ENCODE measurements at regions not wholly inside any gene's neighbourhood (a gene's known extent, or its start where the extent isn't known, plus 50 kb on each side); places are given as distances from the start of the nearest gene placed in this dataset.
A peak's percentile ranks its signal among the peaks of the same experiment; 100 is the strongest.

GRCh38 chr12:116483959-116484750 lies 75.0 kb upstream of the MAP1LC3B2 start:
- no peak for DNase-seq

DNA sequence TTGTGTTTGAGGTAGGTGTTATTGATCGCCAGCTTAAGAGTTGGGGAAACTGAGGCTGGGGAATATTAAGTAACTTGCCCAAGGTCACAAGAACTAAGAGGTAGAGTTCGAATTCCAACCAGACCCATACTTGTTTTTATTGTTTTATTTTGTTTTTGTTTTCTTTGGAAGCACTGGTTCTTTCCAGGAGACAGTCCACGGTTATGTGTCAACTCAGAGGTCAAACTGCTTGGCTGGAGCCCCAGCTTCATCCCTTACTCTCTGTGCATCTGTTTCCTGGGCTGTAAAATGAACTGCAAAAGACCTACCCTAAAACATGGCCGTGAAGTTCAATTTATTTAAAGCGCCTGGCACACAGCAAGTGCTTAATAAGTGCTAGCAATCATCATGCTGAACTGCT lies 74.4 kb upstream of the MAP1LC3B2 start:
- no peak for DNase-seq

DNA sequence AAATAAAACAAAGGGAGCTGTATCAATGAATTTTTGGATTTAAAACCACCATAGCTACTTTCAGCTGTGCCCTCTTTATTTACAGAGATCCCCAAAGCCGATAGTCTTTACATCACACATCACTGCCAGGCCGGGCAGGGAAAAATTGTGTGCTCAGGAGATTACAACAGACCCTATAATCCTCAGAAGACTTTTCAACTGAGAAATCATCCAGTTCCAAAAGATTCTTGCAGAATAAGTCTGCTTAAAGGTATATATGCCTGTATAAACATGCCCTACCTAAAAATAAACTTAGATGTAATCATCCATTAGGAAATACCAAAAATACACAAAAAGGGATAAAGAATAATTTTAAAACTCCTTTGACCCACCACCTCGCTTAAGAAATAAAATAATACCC lies 70.1 kb upstream of the MAP1LC3B2 start:
- DNase-seq = no peak

- no peak for DNase-seq
Observed at GRCh38 chr12:116490471-116490870, 68.7 kb upstream of the MAP1LC3B2 start.

- DNase-seq = no peak
Observed at GRCh38 chr12:116492703-116493324, 66.4 kb upstream of the MAP1LC3B2 start.

DNA sequence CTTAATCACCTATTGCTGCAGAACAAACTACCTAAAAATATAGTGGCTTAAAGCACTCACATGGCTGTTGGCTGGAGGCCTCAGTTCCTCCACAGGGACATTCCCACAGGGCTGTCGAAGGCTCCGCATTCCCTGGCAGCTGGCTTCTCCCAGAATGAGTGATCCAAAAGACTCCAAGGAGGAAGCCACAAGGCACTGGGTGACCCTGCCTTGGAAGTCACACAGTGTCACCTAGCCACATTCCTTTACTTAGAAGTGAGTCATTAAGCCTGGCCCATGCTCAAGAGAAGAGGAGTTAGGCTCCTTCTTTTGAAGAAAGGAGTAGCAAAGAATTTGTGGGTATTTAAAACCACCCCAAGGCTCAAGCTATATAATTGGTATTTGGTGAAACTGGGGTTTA lies 63.9 kb upstream of the MAP1LC3B2 start:
- DNase-seq = no peak

DNA sequence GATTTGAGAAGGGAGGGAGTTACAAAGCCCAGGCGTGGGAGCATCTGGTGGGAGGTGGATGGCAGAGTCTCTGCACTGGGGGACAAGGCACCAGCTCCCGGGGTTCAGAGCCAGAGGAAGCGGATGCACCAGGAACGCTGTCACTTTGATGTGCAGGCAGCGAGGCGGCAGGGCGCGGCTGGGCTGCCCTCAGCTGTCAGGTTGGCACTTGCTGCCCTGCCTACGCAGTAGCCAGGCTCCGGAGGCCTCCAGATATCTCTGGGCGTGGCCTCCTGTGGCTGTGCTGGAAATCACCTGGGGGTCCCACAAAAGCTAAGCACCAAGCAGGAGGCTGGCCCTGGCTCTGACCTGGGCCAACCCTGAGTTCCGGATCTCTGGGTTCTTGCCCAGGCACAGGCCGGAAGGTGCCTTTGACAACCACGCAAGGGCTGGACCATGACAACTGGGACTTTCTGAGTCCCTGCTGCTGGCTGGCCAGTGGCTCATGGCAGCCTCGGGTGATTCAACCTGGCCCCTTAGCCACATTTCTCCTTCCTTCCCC lies 62.1 kb upstream of the MAP1LC3B2 start:
- DNase-seq = no peak

DNA sequence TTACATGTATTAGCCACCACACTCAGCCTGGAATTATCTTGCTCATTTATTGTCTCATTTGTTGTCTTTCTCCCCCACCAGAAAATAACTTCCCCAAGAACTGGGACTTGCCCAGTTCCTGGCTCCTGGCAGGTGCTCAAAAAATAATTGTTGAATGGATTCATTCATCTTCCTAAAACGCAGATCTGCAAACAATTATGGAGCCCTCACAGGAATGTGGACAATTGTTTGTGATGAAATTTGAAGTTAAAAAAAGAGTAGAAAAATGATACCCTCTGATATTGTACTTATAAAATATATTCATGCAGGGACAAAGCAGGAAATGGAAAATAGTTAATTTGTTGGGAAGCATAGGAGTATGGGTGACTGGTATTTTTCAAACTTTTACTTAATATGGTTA lies 60.7 kb upstream of the MAP1LC3B2 start:
- no peak for DNase-seq

DNA sequence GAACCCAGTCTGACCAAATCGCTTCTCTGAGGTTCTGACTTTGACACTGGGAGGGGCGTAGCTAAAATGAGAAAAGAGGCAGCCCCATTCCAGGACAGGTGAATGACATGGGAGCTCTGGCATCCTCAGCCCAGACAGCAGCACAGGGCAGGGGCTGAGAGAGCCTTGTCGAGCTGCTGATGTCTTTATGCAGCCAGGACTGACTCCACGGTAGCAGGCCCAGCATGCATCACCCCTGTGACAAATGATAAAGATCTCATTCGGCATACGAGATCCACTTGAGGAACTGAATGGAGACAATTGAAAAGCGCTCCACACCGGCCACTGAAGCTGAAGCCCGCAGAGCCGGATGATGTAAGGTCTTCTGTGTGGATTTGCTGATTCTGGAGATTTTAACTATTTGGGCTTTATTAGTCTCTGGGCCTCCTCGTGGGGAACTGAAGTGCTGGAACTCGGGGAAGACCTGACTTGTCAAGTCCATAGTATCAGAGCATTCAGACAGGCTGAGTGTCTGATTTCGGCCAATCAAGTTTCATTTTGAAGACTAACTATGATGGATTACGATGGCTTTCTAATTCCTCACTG lies 56.9 kb upstream of the MAP1LC3B2 start:
- DNase-seq = no peak

GRCh38 chr12:116502989-116503496 lies 56.1 kb upstream of the MAP1LC3B2 start:
- no peak for DNase-seq

- no peak for DNase-seq
Observed at GRCh38 chr12:116504438-116504837, 54.7 kb upstream of the MAP1LC3B2 start.

DNA sequence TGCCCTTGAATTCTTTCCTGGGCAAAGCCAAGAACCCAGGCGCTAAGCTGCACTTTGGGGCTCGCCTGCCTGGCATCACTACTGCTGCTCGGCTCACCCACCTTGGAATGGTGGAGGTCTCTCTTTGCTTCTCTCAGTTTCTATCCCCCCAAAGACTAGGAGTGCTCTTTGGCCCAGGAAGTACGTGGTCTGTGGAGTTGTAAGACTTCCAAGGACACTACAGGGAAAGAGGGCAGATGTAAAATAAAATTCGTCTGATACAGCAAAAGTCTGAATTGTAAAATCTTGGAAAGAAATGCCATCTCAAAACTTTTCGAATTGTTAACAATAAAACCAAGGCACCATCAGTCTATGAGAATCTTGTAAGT lies 52.5 kb upstream of the MAP1LC3B2 start:
- DNase-seq = no peak

GRCh38 chr12:116508145-116509121 lies 50.7 kb upstream of the MAP1LC3B2 start:
- DNase-seq = peak in 1 of 2 donors; percentile 28

Measured in right lung (tissue), 2 donors.